GM10248 (cell line): ENCODE measurements at regions not wholly inside any gene's neighbourhood (a gene's known extent, or its start where the extent isn't known, plus 50 kb on each side); places are given as distances from the start of the nearest gene placed in this dataset.

Experiments
- CTCF ChIA-PET: fragments of 300-600 bp; sonication (Branson Sonifier 250); formaldehyde crosslinking; extraction: SDS; loops from one replicate; lab custom pipeline; 2021; ENCODE audit warnings: antibody characterized with exemption; lab: Yijun Ruan, JAX
- POLR2A ChIA-PET: fragments of 350-650 bp; sonication (Branson Sonifier 250); formaldehyde crosslinking; extraction: SDS; loops from one replicate; lab custom pipeline; 2020; ENCODE audit warnings: antibody characterized with exemption; lab: Yijun Ruan, JAX
- DNase-seq: peaks from one replicate; pipeline ENCODE4 v3.0.0; 2012; ENCODE audit errors: extremely low spot score
- TF ChIP-seq, protein P1 (sequence below): IDR thresholded peaks from 2 replicates; pipeline ENCODE4 v1.5.1; 2012; ENCODE audit warnings: mild to moderate bottlenecking, low read depth; ENCODE audit errors: extremely low read depth, missing control alignments, control extremely low read depth

DNA sequence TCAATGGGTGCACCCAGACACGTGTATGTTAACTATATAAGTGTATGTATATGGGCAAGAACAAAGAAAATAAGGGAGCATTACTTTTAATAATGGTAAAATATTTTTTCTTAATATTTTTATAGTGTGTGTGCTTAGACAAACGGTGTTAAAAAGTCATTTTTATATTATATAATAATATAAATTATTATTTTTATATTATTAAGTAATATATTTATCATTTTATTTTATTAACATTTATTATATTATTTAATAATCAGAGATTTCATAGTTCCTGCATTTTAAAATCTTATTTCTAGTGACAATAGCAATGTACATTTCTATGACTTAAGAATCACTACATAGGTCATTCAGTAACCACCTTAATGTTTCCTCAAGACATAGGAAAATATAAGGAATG, 184.4 kb downstream of the SLITRK5 start:
- POLR2A ChIA-PET = no interaction called here
- no peak for DNase-seq
- TF ChIP-seq, protein P1, sequence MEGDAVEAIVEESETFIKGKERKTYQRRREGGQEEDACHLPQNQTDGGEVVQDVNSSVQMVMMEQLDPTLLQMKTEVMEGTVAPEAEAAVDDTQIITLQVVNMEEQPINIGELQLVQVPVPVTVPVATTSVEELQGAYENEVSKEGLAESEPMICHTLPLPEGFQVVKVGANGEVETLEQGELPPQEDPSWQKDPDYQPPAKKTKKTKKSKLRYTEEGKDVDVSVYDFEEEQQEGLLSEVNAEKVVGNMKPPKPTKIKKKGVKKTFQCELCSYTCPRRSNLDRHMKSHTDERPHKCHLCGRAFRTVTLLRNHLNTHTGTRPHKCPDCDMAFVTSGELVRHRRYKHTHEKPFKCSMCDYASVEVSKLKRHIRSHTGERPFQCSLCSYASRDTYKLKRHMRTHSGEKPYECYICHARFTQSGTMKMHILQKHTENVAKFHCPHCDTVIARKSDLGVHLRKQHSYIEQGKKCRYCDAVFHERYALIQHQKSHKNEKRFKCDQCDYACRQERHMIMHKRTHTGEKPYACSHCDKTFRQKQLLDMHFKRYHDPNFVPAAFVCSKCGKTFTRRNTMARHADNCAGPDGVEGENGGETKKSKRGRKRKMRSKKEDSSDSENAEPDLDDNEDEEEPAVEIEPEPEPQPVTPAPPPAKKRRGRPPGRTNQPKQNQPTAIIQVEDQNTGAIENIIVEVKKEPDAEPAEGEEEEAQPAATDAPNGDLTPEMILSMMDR = no peak
- CTCF ChIA-PET = no interaction called here

DNA sequence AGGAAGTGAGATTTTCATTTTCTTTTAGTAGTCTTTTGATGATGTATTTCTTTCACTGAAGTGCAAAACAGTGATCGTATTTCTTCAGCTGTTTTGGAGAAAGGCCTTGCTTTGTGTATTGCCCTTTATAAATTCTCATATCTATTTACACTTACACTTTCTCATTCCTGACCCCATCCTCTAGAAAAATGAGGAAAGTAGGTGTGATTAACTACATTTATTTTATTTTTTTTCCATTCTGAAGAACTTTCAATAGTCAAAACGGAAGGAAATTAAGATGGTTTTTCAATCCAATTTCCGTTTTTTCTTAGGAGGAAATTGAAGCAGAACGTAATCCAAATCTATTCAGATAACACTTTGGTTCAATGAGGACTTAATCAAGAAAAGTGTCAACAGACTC, 188.1 kb downstream of the SLITRK5 start:
- TF ChIP-seq, protein P1 = no peak
- ChIA-PET POLR2A (no interaction called here), CTCF (no interaction called here)
- no peak for DNase-seq

DNA sequence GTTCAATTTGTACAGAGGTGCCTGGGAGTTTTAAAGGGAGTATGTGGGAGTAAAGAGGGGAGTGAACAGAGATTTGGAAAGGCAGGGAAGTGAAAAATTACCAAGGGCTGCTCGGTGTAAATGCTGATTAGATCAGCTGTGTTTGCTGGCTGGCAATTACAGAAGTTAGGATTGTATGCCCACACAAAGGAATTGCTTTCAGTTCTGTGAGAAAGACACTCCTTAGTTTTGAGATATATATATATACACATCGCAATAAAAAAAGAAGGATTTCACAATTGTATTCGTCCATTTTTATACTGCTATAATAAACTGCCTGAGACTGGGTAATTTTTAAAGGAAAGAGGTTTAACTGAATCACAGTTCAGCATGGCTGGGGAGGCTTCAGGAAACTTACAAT, 196.3 kb downstream of the SLITRK5 start:
- POLR2A ChIA-PET = no interaction called here
- CTCF ChIA-PET = no interaction called here
- DNase-seq = no peak
- TF ChIP-seq, protein P1 = no peak

DNA sequence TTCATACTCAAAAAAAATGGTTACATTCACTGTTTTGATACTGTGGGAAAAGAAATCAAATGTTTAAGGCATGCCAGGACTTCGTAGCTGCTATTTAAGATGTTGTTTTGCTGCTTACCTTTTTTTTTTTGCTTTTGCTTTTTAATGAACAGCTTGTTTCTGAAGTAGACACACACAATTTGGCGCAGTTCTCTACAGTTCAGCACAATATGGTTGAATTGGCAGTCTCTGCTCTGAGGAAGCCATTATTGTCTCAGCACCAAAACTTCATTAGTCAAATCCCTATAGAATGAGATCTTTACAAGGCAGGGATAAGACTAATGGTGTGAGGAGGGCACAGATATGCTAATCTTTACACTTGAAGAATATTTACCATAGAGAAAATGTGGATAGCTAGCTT, 197.6 kb downstream of the SLITRK5 start:
- ChIA-PET CTCF (interaction anchor here (2.0 kb wide), 2 partner anchors 11 to 23 kb away, joined by 4 to 5 read pairs; no protein-coding TSS in a partner anchor), POLR2A (no interaction called here)
- no peak for DNase-seq
- TF ChIP-seq, protein P1 = no peak

DNA sequence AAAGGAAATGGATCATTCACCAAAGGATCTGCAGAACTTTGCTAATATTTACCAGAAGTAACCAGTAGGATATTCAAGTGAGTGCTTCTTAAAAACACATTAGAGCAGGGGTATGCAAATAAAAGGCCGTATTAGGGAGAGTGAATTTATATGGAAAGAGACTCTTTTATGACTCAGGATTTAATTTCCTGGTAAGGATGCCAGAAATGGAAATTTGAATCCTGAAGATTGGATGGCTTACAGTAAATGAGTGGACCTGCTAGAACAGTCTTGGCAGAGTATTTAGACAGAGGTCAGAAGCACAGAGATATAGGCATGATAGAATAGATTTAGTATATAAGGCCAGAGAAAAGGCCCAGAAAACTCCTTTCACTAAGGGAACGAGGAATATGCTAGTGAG, 201.6 kb downstream of the SLITRK5 start:
- POLR2A ChIA-PET = no interaction called here
- CTCF ChIA-PET = no interaction called here
- TF ChIP-seq, protein P1 = no peak
- DNase-seq = no peak

DNA sequence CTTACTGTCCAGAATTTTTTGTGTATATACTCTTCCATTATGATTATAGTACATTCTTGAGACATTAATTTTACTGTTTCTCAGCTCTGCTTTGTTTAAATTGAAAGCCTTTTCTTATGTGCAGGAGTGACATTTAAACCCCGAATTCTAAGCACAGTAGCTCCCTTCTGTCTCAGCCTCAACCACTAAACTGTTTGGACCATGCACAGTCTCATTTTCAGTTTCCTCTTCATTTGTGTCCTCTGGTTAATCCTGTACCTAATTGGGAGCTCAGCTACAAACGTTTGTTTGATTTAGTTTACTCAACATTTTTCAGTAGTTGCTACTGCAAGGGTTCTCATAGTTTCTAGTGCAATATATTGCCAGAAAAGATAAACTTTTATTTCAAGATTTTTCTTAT, 206.3 kb downstream of the SLITRK5 start:
- TF ChIP-seq, protein P1 = no peak

More for the DNA sequence above, 206.3 kb downstream of the SLITRK5 start:
- ChIA-PET POLR2A (no interaction called here), CTCF (interaction anchor here (1.3 kb wide), 1 partner anchor 13 kb away, joined by 3 read pairs; no protein-coding TSS in a partner anchor)
- no peak for DNase-seq
